NCI-H2029 (cell line): ENCODE measurements at regions not wholly inside any gene's neighbourhood (a gene's known extent, or its start where the extent isn't known, plus 50 kb on each side); places are given as distances from the start of the nearest gene placed in this dataset.

ENCODE experiments used
- DNase-seq: peaks from one replicate; lab custom pipeline; 2025; lab: John Stamatoyannopoulos, UW

- DNase-seq = no peak
These were observed 600.7 kb downstream of the HDGFL1 start for GRCh38 chr6:23170049-23170448.

- DNase-seq = no peak
These were observed 603.9 kb downstream of the HDGFL1 start for GRCh38 chr6:23173234-23173633.

- DNase-seq = no peak
These were observed 605.5 kb downstream of the HDGFL1 start for GRCh38 chr6:23174781-23175361.

GRCh38 chr6:23175391-23175790 lies 606.0 kb downstream of the HDGFL1 start:
- DNase-seq = no peak

- DNase-seq = no peak
These were observed 607.1 kb downstream of the HDGFL1 start for GRCh38 chr6:23176471-23176870.

- DNase-seq = peak; percentile 29
These were observed 607.5 kb downstream of the HDGFL1 start for GRCh38 chr6:23176883-23177282.

GRCh38 chr6:23177806-23178205 lies 608.4 kb downstream of the HDGFL1 start:
- DNase-seq = no peak

- DNase-seq = no peak
These were observed 610.6 kb downstream of the HDGFL1 start for GRCh38 chr6:23179994-23180393.

GRCh38 chr6:23180504-23181293 lies 611.3 kb downstream of the HDGFL1 start:
- DNase-seq = peak; percentile 99

- DNase-seq = no peak
These were observed 612.2 kb downstream of the HDGFL1 start for GRCh38 chr6:23181356-23182110.

GRCh38 chr6:23183846-23184245 lies 614.5 kb downstream of the HDGFL1 start:
- no peak for DNase-seq

- no peak for DNase-seq
These were observed 615.0 kb downstream of the HDGFL1 start for GRCh38 chr6:23184351-23184750.

- no peak for DNase-seq
These were observed 626.1 kb downstream of the HDGFL1 start for GRCh38 chr6:23195487-23195886.

GRCh38 chr6:23199541-23199940 lies 630.2 kb downstream of the HDGFL1 start:
- DNase-seq = no peak

GRCh38 chr6:23200946-23201345 lies 631.6 kb downstream of the HDGFL1 start:
- no peak for DNase-seq

GRCh38 chr6:23202207-23202606 lies 632.8 kb downstream of the HDGFL1 start:
- no peak for DNase-seq

- no peak for DNase-seq
These were observed 643.0 kb downstream of the HDGFL1 start for GRCh38 chr6:23212398-23212797.

GRCh38 chr6:23213193-23213592 lies 643.8 kb downstream of the HDGFL1 start:
- no peak for DNase-seq

- DNase-seq = no peak
These were observed 644.3 kb downstream of the HDGFL1 start for GRCh38 chr6:23213651-23214050.

- peak; percentile 69 for DNase-seq
These were observed 649.4 kb downstream of the HDGFL1 start for GRCh38 chr6:23218751-23219150.

- DNase-seq = no peak
These were observed 653.4 kb downstream of the HDGFL1 start for GRCh38 chr6:23222724-23223123.

GRCh38 chr6:23224540-23224939 lies 655.2 kb downstream of the HDGFL1 start:
- no peak for DNase-seq

- DNase-seq = no peak
These were observed 659.2 kb downstream of the HDGFL1 start for GRCh38 chr6:23228439-23229024.
